HEK293 (cell line): ENCODE measurements at regions not wholly inside any gene's neighbourhood (a gene's known extent, or its start where the extent isn't known, plus 50 kb on each side); places are given as distances from the start of the nearest gene placed in this dataset.

Source experiments
- ZBTB7A ChIP-seq: fragments of 450-650 bp; formaldehyde crosslinking; IDR thresholded peaks from 2 replicates; pipeline ENCODE4 v1.5.1; 2016; ENCODE audit warnings: low read depth, missing biosample characterization, missing genetic modification characterization
- ZBTB8A ChIP-seq: fragments of 450-650 bp; formaldehyde crosslinking; IDR thresholded peaks from 2 replicates; pipeline ENCODE4 v1.5.1; 2016; ENCODE audit warnings: missing biosample characterization, missing genetic modification characterization
- ZNF112 ChIP-seq: fragments of 450-650 bp; formaldehyde crosslinking; IDR thresholded peaks from 2 replicates; pipeline ENCODE4 v1.5.0; 2017; ENCODE audit warnings: missing biosample characterization, missing genetic modification characterization
- ZNF16 ChIP-seq: fragments of 450-650 bp; formaldehyde crosslinking; IDR thresholded peaks from 2 replicates; pipeline ENCODE4 v1.5.1; 2016; ENCODE audit warnings: low read depth, missing biosample characterization, missing genetic modification characterization
- ZNF350 ChIP-seq: fragments of 450-650 bp; formaldehyde crosslinking; IDR thresholded peaks from 2 replicates; pipeline ENCODE4 v1.5.0; 2017; ENCODE audit warnings: missing biosample characterization, mild to moderate bottlenecking, missing genetic modification characterization
- ZNF433 ChIP-seq: fragments of 450-650 bp; formaldehyde crosslinking; IDR thresholded peaks from 2 replicates; pipeline ENCODE4 v1.5.1; 2016; ENCODE audit warnings: missing biosample characterization, missing genetic modification characterization, low read depth
- ZNF501 ChIP-seq: fragments of 450-650 bp; formaldehyde crosslinking; IDR thresholded peaks from 2 replicates; pipeline ENCODE4 v1.5.1; 2016; ENCODE audit warnings: missing biosample characterization, missing genetic modification characterization
- ZNF654 ChIP-seq: fragments of 450-650 bp; formaldehyde crosslinking; IDR thresholded peaks from 2 replicates; pipeline ENCODE4 v1.5.1; 2016; ENCODE audit warnings: low read depth, missing biosample characterization, missing genetic modification characterization
- ZNF670 ChIP-seq: fragments of 450-650 bp; formaldehyde crosslinking; IDR thresholded peaks from 2 replicates; pipeline ENCODE4 v1.5.1; 2016; ENCODE audit warnings: missing biosample characterization, missing genetic modification characterization, low read depth
- TF ChIP-seq, protein P1 (sequence below): fragments of 450-650 bp; formaldehyde crosslinking; IDR thresholded peaks from 2 replicates; pipeline ENCODE4 v1.5.1; 2016; ENCODE audit warnings: missing biosample characterization, missing genetic modification characterization
- TF ChIP-seq, protein P2 (sequence below): fragments of 450-650 bp; formaldehyde crosslinking; IDR thresholded peaks from 2 replicates; pipeline ENCODE4 v1.5.1; 2017; ENCODE audit warnings: missing biosample characterization, mild to moderate bottlenecking, missing genetic modification characterization, moderate library complexity
- TF ChIP-seq, protein P3 (sequence below): fragments of 450-650 bp; formaldehyde crosslinking; IDR thresholded peaks from 2 replicates; pipeline ENCODE4 v1.5.1; 2016; ENCODE audit warnings: missing biosample characterization, missing genetic modification characterization

DNA sequence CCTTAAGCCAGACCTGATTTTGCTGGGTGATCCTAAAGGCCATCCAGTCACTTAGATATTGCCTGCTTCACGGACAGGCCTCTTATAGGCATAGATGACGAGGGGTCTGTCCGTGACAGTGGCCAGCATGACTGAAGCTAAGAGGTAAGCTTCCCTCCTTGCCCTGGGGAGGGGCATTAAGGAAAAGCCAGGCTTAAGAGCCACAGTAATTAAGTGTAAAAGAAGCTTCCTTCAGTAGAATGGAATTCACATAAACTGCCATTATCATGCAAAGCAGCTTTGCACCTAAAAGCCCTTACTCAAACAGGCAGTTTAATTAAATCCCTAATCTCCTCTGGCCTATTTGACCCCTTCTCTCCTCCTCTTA, 99.4 kb upstream of the PKDCC start:
- TF ChIP-seq, protein P1, sequence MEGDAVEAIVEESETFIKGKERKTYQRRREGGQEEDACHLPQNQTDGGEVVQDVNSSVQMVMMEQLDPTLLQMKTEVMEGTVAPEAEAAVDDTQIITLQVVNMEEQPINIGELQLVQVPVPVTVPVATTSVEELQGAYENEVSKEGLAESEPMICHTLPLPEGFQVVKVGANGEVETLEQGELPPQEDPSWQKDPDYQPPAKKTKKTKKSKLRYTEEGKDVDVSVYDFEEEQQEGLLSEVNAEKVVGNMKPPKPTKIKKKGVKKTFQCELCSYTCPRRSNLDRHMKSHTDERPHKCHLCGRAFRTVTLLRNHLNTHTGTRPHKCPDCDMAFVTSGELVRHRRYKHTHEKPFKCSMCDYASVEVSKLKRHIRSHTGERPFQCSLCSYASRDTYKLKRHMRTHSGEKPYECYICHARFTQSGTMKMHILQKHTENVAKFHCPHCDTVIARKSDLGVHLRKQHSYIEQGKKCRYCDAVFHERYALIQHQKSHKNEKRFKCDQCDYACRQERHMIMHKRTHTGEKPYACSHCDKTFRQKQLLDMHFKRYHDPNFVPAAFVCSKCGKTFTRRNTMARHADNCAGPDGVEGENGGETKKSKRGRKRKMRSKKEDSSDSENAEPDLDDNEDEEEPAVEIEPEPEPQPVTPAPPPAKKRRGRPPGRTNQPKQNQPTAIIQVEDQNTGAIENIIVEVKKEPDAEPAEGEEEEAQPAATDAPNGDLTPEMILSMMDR (tag by site-specific recombination) = no peak
- TF ChIP-seq, protein P2, sequence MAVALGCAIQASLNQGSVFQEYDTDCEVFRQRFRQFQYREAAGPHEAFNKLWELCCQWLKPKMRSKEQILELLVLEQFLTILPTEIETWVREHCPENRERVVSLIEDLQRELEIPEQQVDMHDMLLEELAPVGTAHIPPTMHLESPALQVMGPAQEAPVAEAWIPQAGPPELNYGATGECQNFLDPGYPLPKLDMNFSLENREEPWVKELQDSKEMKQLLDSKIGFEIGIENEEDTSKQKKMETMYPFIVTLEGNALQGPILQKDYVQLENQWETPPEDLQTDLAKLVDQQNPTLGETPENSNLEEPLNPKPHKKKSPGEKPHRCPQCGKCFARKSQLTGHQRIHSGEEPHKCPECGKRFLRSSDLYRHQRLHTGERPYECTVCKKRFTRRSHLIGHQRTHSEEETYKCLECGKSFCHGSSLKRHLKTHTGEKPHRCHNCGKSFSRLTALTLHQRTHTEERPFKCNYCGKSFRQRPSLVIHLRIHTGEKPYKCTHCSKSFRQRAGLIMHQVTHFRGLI (tag by site-specific recombination) = no peak
- TF ChIP-seq ZNF350 (tag by site-specific recombination) = no peak
- TF ChIP-seq ZNF433 = no peak
- no peak for TF ChIP-seq ZNF654
- TF ChIP-seq, protein P3, sequence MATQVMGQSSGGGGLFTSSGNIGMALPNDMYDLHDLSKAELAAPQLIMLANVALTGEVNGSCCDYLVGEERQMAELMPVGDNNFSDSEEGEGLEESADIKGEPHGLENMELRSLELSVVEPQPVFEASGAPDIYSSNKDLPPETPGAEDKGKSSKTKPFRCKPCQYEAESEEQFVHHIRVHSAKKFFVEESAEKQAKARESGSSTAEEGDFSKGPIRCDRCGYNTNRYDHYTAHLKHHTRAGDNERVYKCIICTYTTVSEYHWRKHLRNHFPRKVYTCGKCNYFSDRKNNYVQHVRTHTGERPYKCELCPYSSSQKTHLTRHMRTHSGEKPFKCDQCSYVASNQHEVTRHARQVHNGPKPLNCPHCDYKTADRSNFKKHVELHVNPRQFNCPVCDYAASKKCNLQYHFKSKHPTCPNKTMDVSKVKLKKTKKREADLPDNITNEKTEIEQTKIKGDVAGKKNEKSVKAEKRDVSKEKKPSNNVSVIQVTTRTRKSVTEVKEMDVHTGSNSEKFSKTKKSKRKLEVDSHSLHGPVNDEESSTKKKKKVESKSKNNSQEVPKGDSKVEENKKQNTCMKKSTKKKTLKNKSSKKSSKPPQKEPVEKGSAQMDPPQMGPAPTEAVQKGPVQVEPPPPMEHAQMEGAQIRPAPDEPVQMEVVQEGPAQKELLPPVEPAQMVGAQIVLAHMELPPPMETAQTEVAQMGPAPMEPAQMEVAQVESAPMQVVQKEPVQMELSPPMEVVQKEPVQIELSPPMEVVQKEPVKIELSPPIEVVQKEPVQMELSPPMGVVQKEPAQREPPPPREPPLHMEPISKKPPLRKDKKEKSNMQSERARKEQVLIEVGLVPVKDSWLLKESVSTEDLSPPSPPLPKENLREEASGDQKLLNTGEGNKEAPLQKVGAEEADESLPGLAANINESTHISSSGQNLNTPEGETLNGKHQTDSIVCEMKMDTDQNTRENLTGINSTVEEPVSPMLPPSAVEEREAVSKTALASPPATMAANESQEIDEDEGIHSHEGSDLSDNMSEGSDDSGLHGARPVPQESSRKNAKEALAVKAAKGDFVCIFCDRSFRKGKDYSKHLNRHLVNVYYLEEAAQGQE (tag by site-specific recombination) = no peak
- no peak for TF ChIP-seq ZNF16 (tag by site-specific recombination)
- TF ChIP-seq ZNF501 = no peak
- TF ChIP-seq ZNF112 (tag by site-specific recombination) = no peak
- TF ChIP-seq ZBTB8A (tag by site-specific recombination) = no peak
- no peak for TF ChIP-seq ZBTB7A (tag by site-specific recombination)
- no peak for TF ChIP-seq ZNF670 (tag by site-specific recombination)
